RWPE1 (cell line): ENCODE measurements at regions not wholly inside any gene's neighbourhood (a gene's known extent, or its start where the extent isn't known, plus 50 kb on each side); places are given as distances from the start of the nearest gene placed in this dataset.

Experiments used
- CTCF ChIA-PET: fragments of 350-600 bp; sonication (Branson Sonifier 250); formaldehyde crosslinking; extraction: SDS; loops from one replicate; lab custom pipeline; 2021; lab: Yijun Ruan, JAX
- POLR2A ChIA-PET: fragments of 400-600 bp; formaldehyde crosslinking; extraction: SDS; loops from one replicate; lab custom pipeline; 2020; ENCODE audit warnings: antibody characterized with exemption; ENCODE audit not compliant: low non-redundant PET; lab: Yijun Ruan, JAX
- DNase-seq: peaks from one replicate; pipeline ENCODE4 v3.0.0; 2012; ENCODE audit warnings: low spot score
- H3K27ac ChIP-seq: fragments of 450-650 bp; 2 replicates; pipeline ENCODE4 v1.5.1; 2017
- CTCF ChIP-seq: fragments of 450-650 bp; conservative IDR thresholded peaks from 2 replicates; pipeline ENCODE4 v1.5.1; 2017; ENCODE audit warnings: low read depth, mild to moderate bottlenecking

GRCh38 chr7:84474436-84474835, 279.8 kb upstream of the SEMA3A start:
- no peak for TF ChIP-seq CTCF
- ChIA-PET CTCF (interaction anchor here (0.5 kb wide), 1 partner anchor 33 kb away, joined by 5 read pairs; no protein-coding TSS in a partner anchor), POLR2A (no interaction called here)
- no peak overlapping the region for H3K27ac ChIP-seq
- DNase-seq = no peak

DNA sequence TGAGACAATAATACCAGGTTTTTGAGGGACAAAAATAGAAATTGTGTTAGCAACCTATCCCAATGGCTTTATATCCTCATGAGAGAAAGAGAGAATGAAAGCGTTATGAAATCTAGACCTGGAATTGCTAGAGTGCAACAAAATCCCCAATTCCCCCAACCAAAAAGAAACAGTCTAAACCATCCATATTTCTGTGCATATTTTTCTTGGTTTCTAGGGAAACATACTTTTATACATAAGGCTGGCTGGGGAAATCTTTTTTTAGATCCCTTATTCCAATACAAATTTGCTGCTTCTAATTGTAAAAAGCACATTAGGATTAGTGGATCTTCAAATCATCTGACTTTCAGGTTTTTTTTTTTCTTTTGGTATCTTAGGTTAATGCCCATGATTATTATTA, 277.0 kb upstream of the SEMA3A start:
- DNase-seq = no peak
- ChIA-PET POLR2A (no interaction called here), CTCF (no interaction called here)
- TF ChIP-seq CTCF = no peak
- H3K27ac ChIP-seq = no peak overlapping the region

GRCh38 chr7:84469034-84469433, 274.4 kb upstream of the SEMA3A start:
- ChIA-PET POLR2A (no interaction called here), CTCF (no interaction called here)
- no peak overlapping the region for H3K27ac ChIP-seq
- TF ChIP-seq CTCF = no peak
- DNase-seq = no peak

DNA sequence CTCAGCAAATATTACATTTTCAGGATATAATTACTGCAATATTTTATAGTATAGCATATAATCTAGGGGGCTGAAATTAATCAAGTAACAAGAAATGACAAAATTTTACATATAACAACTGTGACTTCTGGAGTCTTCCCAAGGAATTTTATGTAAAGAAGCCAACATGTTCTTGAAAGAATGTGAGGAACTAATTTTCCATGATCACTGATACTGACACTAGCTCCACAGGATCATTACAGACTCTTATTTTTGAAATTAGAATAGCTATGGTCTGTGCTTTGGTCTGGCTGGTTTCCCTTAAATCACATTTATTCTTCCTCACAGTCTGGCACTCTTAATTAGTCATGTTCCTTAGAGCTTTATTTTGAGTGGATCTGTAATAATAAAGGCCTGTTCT, 267.7 kb upstream of the SEMA3A start:
- no peak for TF ChIP-seq CTCF
- ChIA-PET CTCF (no interaction called here), POLR2A (no interaction called here)
- DNase-seq = no peak
- no peak overlapping the region for H3K27ac ChIP-seq

GRCh38 chr7:84461093-84461492, 266.5 kb upstream of the SEMA3A start:
- CTCF ChIA-PET = interaction anchor here (0.6 kb wide), 2 partner anchors 143 to 268 kb away, joined by 4 read pairs; no protein-coding TSS in a partner anchor
- DNase-seq = no peak
- no peak for TF ChIP-seq CTCF
- POLR2A ChIA-PET = no interaction called here
- no peak overlapping the region for H3K27ac ChIP-seq

DNA sequence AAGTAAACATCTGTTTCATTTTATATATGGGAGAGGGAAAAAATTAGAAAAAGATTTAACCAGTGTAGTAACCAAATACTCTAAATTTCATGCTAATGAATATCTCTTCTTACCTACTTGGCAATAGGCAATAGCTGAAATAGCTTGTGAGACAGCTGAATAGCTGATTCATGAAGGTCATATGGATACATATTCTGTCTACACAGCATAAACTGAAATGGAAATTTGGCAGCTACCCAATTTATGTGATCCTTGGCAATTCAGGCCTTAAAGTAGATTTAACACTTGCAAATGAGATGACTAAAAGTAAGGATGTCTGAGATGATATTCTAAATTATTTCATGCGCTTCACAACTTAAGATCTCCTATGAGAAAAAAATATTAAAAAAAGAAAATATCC, 261.2 kb upstream of the SEMA3A start:
- POLR2A ChIA-PET = no interaction called here
- CTCF ChIA-PET = interaction anchor here (0.7 kb wide), 1 partner anchor 562 kb away, joined by 4 read pairs; no protein-coding TSS in a partner anchor
- no peak overlapping the region for H3K27ac ChIP-seq
- no peak for TF ChIP-seq CTCF
- no peak for DNase-seq
